GM12875 (cell line): ENCODE measurements at regions not wholly inside any gene's neighbourhood (a gene's known extent, or its start where the extent isn't known, plus 50 kb on each side); places are given as distances from the start of the nearest gene placed in this dataset.

Source experiments
- H3K4me3 ChIP-seq: one replicate; pipeline ENCODE4 v1.5.1; 2011; ENCODE audit warnings: low read depth, low read length, control low read depth
- CTCF ChIP-seq: IDR thresholded peaks from 2 replicates; pipeline ENCODE4 v1.5.1; 2011; ENCODE audit warnings: low read depth, mild to moderate bottlenecking, control low read depth, inconsistent platforms, low read length, moderate library complexity, borderline replicate concordance; ENCODE audit not compliant: insufficient read depth

DNA sequence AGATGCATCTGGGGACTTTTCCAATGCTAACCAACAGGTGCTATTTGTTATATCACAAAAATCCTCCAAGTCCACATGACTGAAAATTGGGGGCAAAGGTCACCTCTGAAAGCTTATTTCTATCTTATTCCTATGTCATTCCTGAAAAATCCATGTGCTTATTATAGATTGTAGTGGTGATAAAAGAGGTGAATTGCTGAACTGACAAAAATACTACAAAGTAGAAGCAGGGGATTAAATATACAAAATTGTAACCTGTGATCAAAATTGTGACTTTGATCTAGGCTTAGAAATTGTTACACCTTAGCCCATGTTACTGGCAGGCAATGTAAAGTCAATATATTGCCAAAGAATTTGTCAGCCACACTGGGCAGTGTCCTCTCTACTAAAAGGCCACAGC is 62.3 kb downstream of the IER5 start:
- H3K4me3 ChIP-seq = no peak overlapping the region
- no peak for TF ChIP-seq CTCF

GRCh38 chr1:181151378-181152326 is 63.2 kb downstream of the IER5 start:
- H3K4me3 ChIP-seq = no peak overlapping the region
- TF ChIP-seq CTCF = no peak

GRCh38 chr1:181152892-181153633 is 64.6 kb downstream of the IER5 start:
- TF ChIP-seq CTCF = peak; percentile 43; the same call in 1 of the 2 replicates
- H3K4me3 ChIP-seq = no peak overlapping the region

GRCh38 chr1:181153634-181153961 is 65.1 kb downstream of the IER5 start:
- no peak overlapping the region for H3K4me3 ChIP-seq
- TF ChIP-seq CTCF = no peak

DNA sequence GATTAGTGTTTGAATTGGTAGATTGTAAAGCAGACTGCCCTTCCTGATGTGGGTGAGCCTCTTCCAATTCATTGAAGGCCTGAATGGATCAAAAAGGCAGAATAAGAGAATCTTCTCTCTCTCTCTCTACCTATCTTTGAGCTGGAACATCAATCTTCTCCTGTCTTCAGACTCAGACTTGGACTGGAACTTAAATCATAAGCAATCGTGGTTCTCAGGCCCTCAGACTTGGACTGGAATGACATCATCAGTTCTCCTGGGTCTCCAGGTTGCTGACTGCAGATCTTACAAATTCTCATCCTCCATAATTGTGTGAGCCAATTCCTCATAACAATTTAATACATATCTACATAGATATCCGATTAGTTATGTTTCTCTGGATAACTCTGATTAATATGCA is 66.8 kb downstream of the IER5 start:
- no peak overlapping the region for H3K4me3 ChIP-seq
- no peak for TF ChIP-seq CTCF

- TF ChIP-seq CTCF = no peak
- H3K4me3 ChIP-seq = no peak overlapping the region
Measured at GRCh38 chr1:181159451-181160140, 71.1 kb downstream of the IER5 start.
